ENCODE measurements at regions not wholly inside any gene's neighbourhood (a gene's known extent, or its start where the extent isn't known, plus 50 kb on each side); places are given as distances from the start of the nearest gene placed in this dataset.
"Not testable (repeated sequence)": the region's sequence is repeated elsewhere in the genome, so short reads cannot be mapped to it uniquely, and the experiment has no call there.

GRCh38 chr4:142897518-142897917 lies 51.4 kb upstream of the INPP4B start:
- H3K4me3 ChIP-seq (ENCODE audit: low read length); H3K27me3 ChIP-seq (ENCODE audit: control insufficient read depth, insufficient read depth, low read length); H3K9me3 ChIP-seq (ENCODE audit: control insufficient read depth, insufficient read depth, low read length); DNase-seq (ENCODE audit: low read depth, low spot score); H3K4me1 ChIP-seq (ENCODE audit: control insufficient read depth, insufficient read depth, low read length); H3K36me3 ChIP-seq (ENCODE audit: control insufficient read depth, insufficient read depth, low read length); H3K27ac ChIP-seq (ENCODE audit: low read length): not testable (repeated sequence)
- no CpG with 5 or more reads among the region's 28 CpGs for WGBS (ENCODE audit: insufficient coverage, insufficient read length)

- Histone ChIP-seq H3K4me1 (ENCODE audit: control insufficient read depth, insufficient read depth, low read length) (no peaks in the 10 kb centered on the region), H3K27me3 (ENCODE audit: control insufficient read depth, insufficient read depth, low read length) (no peaks in the 10 kb centered on the region), H3K9me3 (ENCODE audit: control insufficient read depth, insufficient read depth, low read length) (no peaks in the 10 kb centered on the region), H3K4me3 (ENCODE audit: low read length) (no peak overlapping the region; the same call in 1 of the 2 replicates), H3K36me3 (ENCODE audit: control insufficient read depth, insufficient read depth, low read length) (no peaks in the 10 kb centered on the region), H3K27ac (ENCODE audit: low read length) (no peak overlapping the region)
- no CpG with 5 or more reads among the region's 1 CpG for WGBS (ENCODE audit: insufficient coverage, insufficient read length)
- DNase-seq (ENCODE audit: low read depth, low spot score): no peak
Measured at GRCh38 chr4:142900622-142901021, 54.5 kb upstream of the INPP4B start.

DNA sequence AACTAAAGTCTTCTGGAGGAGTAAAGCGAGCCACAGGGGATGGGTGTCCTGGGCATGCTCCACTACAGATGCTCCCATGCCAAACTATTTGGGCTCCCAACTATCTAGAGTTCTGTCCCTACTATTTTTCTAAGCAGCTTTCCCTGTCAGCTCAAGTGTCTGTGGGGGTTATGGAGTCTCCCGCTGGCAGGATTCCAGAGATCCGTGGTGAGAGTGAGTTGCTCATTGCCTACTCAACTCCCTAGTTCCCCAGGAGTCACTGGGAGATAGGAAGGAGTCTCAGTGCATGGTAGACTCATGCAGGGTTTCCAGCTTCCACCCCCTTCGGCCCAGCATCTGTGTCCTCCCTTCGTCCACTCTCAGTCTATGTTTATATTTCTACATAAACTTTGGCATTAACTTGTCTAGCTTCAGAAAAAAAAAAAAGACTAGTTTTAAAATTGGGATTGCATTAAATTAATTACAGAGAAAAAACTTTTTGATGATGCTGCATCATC lies 55.1 kb upstream of the INPP4B start:
- H3K27ac ChIP-seq (ENCODE audit: low read length): no peak overlapping the region
- no CpG with 5 or more reads among the region's 5 CpGs for WGBS (ENCODE audit: insufficient coverage, insufficient read length)
- H3K4me3 ChIP-seq (ENCODE audit: low read length): no peak overlapping the region
- H3K9me3 ChIP-seq (ENCODE audit: control insufficient read depth, insufficient read depth, low read length): no peaks in the 10 kb centered on the region
- no peaks in the 10 kb centered on the region for H3K27me3 ChIP-seq (ENCODE audit: control insufficient read depth, insufficient read depth, low read length)
- DNase-seq (ENCODE audit: low read depth, low spot score): no peak
- no peaks in the 10 kb centered on the region for H3K4me1 ChIP-seq (ENCODE audit: control insufficient read depth, insufficient read depth, low read length)
- no peaks in the 10 kb centered on the region for H3K36me3 ChIP-seq (ENCODE audit: control insufficient read depth, insufficient read depth, low read length)

DNA sequence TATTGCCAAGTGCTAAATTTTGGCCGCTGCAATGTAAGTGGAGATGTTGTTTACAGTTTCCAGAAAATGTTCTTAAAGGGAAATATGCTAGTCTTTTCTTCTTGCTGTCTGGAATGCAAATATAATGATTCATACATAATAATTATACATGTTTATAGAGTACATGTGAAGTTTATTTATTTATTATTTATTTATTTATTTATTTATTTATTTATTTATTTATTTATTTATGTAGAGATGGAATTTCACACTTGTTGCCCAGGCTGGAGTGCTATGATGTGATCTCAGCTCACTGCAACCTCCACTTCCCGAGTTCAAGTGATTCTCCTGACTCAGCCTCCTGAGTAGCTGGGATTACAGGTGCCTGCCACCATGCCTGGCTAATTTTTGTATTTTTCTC lies 57.5 kb upstream of the INPP4B start:
- not testable (repeated sequence) for H3K27me3 ChIP-seq (ENCODE audit: control insufficient read depth, insufficient read depth, low read length); H3K36me3 ChIP-seq (ENCODE audit: control insufficient read depth, insufficient read depth, low read length); DNase-seq (ENCODE audit: low read depth, low spot score); H3K4me1 ChIP-seq (ENCODE audit: control insufficient read depth, insufficient read depth, low read length); H3K4me3 ChIP-seq (ENCODE audit: low read length); H3K9me3 ChIP-seq (ENCODE audit: control insufficient read depth, insufficient read depth, low read length); H3K27ac ChIP-seq (ENCODE audit: low read length)
- no CpG with 5 or more reads among the region's 2 CpGs for WGBS (ENCODE audit: insufficient coverage, insufficient read length)

DNA sequence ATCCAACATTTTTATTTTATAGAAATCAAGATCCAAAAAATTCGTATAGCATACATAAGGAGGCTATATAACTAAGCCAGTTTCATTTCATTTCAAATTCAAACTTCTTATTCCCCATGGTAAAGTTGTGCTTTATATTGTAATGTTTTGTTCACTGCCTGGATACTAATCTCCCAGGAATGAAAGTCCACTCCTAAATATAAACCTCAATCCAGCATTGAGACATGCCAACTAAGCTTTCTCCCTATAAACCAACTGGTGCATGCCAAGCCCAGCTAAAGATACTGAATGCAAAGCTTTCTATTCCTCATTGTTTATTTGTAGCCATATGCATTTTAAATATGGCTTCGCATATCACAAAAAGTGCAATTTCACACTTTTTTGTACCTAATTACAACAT lies 63.8 kb upstream of the INPP4B start:
- Histone ChIP-seq H3K27me3 (ENCODE audit: control insufficient read depth, insufficient read depth, low read length) (no peaks in the 10 kb centered on the region), H3K27ac (ENCODE audit: low read length) (no peak overlapping the region), H3K4me1 (ENCODE audit: control insufficient read depth, insufficient read depth, low read length) (no peaks in the 10 kb centered on the region), H3K9me3 (ENCODE audit: control insufficient read depth, insufficient read depth, low read length) (no peaks in the 10 kb centered on the region), H3K4me3 (ENCODE audit: low read length) (no peak overlapping the region), H3K36me3 (ENCODE audit: control insufficient read depth, insufficient read depth, low read length) (no peaks in the 10 kb centered on the region)
- WGBS (ENCODE audit: insufficient coverage, insufficient read length): no CpG with 5 or more reads among the region's 2 CpGs
- no peak for DNase-seq (ENCODE audit: low read depth, low spot score)

- H3K4me1 ChIP-seq (ENCODE audit: control insufficient read depth, insufficient read depth, low read length): no peaks in the 10 kb centered on the region
- H3K27me3 ChIP-seq (ENCODE audit: control insufficient read depth, insufficient read depth, low read length): no peaks in the 10 kb centered on the region
- no peak for DNase-seq (ENCODE audit: low read depth, low spot score)
- H3K27ac ChIP-seq (ENCODE audit: low read length): no peak overlapping the region
- no CpG with 5 or more reads among the region's 1 CpG for WGBS (ENCODE audit: insufficient coverage, insufficient read length)
- H3K9me3 ChIP-seq (ENCODE audit: control insufficient read depth, insufficient read depth, low read length): no peaks in the 10 kb centered on the region
- no peaks in the 10 kb centered on the region for H3K36me3 ChIP-seq (ENCODE audit: control insufficient read depth, insufficient read depth, low read length)
- no peak overlapping the region for H3K4me3 ChIP-seq (ENCODE audit: low read length)
Measured at GRCh38 chr4:142913034-142913433, 66.9 kb upstream of the INPP4B start.

DNA sequence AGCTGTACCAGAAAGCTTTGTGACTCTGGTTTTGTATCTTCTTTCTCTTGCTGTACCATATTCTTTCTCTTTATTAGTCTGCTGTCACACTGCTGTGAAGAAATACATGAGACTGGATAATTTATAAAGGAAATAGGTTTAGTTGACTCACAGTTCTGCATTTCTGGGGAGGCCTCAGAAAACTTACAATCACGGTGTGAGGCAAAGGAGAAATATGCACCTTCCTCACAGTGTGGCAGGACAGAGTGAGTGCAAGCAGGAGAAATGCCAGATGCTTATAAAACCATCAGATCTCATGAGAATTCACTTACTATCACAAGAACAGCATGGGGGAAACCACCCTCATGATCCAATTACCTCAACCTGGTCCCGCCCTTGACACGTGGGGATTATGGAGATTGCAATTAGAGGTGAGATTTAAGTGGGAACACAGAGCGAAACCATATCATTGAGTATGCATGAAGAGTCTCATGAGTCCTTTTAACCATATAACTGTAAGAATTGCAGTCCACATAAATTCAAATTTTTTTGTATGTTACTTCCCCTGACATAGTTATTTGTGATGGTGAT lies 67.4 kb upstream of the INPP4B start:
- H3K9me3 ChIP-seq (ENCODE audit: control insufficient read depth, insufficient read depth, low read length): no peaks in the 10 kb centered on the region
- H3K4me1 ChIP-seq (ENCODE audit: control insufficient read depth, insufficient read depth, low read length): no peaks in the 10 kb centered on the region
- no peak overlapping the region for H3K4me3 ChIP-seq (ENCODE audit: low read length)
- no peaks in the 10 kb centered on the region for H3K36me3 ChIP-seq (ENCODE audit: control insufficient read depth, insufficient read depth, low read length)
- H3K27ac ChIP-seq (ENCODE audit: low read length): no peak overlapping the region
- H3K27me3 ChIP-seq (ENCODE audit: control insufficient read depth, insufficient read depth, low read length): no peaks in the 10 kb centered on the region
- no CpG with 5 or more reads among the region's 4 CpGs for WGBS (ENCODE audit: insufficient coverage, insufficient read length)
- DNase-seq (ENCODE audit: low read depth, low spot score): no peak

DNA sequence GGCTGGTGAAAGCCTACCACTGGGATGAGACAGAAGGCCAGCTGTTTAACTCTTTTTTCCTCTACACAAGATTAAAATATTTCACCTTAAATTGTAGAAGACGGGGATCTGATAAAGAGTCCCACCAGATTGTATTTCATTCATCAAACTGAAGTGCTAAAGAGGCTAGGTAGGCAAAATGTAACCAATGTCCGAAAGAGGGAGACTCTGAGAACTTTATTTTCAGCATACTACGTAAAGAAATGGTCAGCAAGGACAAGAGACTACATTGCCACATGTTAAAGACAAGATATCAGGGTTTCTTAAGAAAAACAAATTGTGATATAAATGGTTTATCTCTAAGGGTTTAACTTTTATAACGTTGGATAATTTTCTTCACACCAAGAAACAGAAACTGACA lies 71.6 kb upstream of the INPP4B start:
- no peak overlapping the region for H3K4me3 ChIP-seq (ENCODE audit: low read length)
- no CpG with 5 or more reads among the region's 4 CpGs for WGBS (ENCODE audit: insufficient coverage, insufficient read length)
- H3K9me3 ChIP-seq (ENCODE audit: control insufficient read depth, insufficient read depth, low read length): no peaks in the 10 kb centered on the region
- H3K27ac ChIP-seq (ENCODE audit: low read length): no peak overlapping the region
- H3K27me3 ChIP-seq (ENCODE audit: control insufficient read depth, insufficient read depth, low read length): no peaks in the 10 kb centered on the region
- H3K36me3 ChIP-seq (ENCODE audit: control insufficient read depth, insufficient read depth, low read length): no peaks in the 10 kb centered on the region
- H3K4me1 ChIP-seq (ENCODE audit: control insufficient read depth, insufficient read depth, low read length): no peaks in the 10 kb centered on the region
- DNase-seq (ENCODE audit: low read depth, low spot score): no peak

DNA sequence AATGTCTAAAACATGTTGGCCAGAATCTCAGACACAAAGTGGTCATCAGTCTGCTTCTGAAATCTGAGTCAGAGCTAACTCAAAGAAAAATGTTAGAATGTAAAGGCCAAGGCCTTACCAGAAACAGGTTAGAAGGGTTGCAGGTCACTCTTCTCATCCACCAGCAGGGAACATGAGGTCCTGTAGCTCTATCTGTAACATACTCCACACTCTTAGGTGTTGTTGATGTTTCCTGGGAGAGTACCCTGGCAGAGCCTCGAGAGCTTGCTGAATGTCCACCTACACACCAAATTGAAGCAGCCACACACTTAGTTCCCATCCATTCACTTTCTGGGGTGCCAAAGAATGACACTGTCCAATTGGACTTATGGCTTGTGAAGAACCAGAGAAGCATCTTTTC lies 76.6 kb upstream of the INPP4B start:
- Histone ChIP-seq H3K4me1 (ENCODE audit: control insufficient read depth, insufficient read depth, low read length) (no peaks in the 10 kb centered on the region), H3K27me3 (ENCODE audit: control insufficient read depth, insufficient read depth, low read length) (no peaks in the 10 kb centered on the region), H3K36me3 (ENCODE audit: control insufficient read depth, insufficient read depth, low read length) (no peaks in the 10 kb centered on the region), H3K4me3 (ENCODE audit: low read length) (no peak overlapping the region), H3K27ac (ENCODE audit: low read length) (no peak overlapping the region), H3K9me3 (ENCODE audit: control insufficient read depth, insufficient read depth, low read length) (no peaks in the 10 kb centered on the region)
- no CpG with 5 or more reads among the region's 1 CpG for WGBS (ENCODE audit: insufficient coverage, insufficient read length)
- no peak for DNase-seq (ENCODE audit: low read depth, low spot score)

DNA sequence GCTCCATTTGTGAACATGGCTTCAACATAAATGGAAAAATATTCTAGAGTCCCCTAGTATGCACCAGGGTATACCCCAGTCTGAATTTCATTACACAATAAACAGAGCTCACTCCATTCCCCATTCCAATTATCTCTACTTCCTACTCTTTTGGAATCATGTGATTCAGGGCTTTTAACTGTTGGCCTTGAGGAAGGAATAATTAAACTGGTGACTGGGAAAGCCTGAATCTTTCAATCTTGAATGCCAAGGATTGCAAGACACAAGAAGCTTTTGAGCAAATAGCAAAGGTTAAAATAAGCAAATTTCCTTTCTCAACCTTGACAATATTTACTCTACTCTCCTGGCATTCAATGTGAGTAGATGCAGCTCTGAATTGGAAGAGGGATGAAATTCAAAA lies 77.5 kb upstream of the INPP4B start:
- Histone ChIP-seq H3K27me3 (ENCODE audit: control insufficient read depth, insufficient read depth, low read length) (no peaks in the 10 kb centered on the region), H3K9me3 (ENCODE audit: control insufficient read depth, insufficient read depth, low read length) (no peaks in the 10 kb centered on the region), H3K36me3 (ENCODE audit: control insufficient read depth, insufficient read depth, low read length) (no peaks in the 10 kb centered on the region)

GRCh38 chr4:142925161-142925560 lies 79.1 kb upstream of the INPP4B start:
- DNase-seq (ENCODE audit: low read depth, low spot score): no peak
- no peaks in the 10 kb centered on the region for H3K27me3 ChIP-seq (ENCODE audit: control insufficient read depth, insufficient read depth, low read length)
- no CpG with 5 or more reads among the region's 1 CpG for WGBS (ENCODE audit: insufficient coverage, insufficient read length)

More for the DNA sequence above, 77.5 kb upstream of the INPP4B start:
- Histone ChIP-seq H3K4me3 (ENCODE audit: low read length) (no peak overlapping the region), H3K4me1 (ENCODE audit: control insufficient read depth, insufficient read depth, low read length) (no peaks in the 10 kb centered on the region), H3K27ac (ENCODE audit: low read length) (no peak overlapping the region)
- no peak for DNase-seq (ENCODE audit: low read depth, low spot score)

More at GRCh38 chr4:142925161-142925560, 79.1 kb upstream of the INPP4B start:
- Histone ChIP-seq H3K9me3 (ENCODE audit: control insufficient read depth, insufficient read depth, low read length) (no peaks in the 10 kb centered on the region), H3K4me3 (ENCODE audit: low read length) (no peak overlapping the region), H3K4me1 (ENCODE audit: control insufficient read depth, insufficient read depth, low read length) (no peaks in the 10 kb centered on the region), H3K27ac (ENCODE audit: low read length) (no peak overlapping the region), H3K36me3 (ENCODE audit: control insufficient read depth, insufficient read depth, low read length) (no peaks in the 10 kb centered on the region)
